NT2/D1 (cell line): ENCODE measurements at regions not wholly inside any gene's neighbourhood (a gene's known extent, or its start where the extent isn't known, plus 50 kb on each side); places are given as distances from the start of the nearest gene placed in this dataset.
A peak's percentile ranks its signal among the peaks of the same experiment; 100 is the strongest.

Experiments used
- DNase-seq: peaks from one replicate; pipeline ENCODE4 v3.0.0-alpha.2; 2011; ENCODE audit warnings: low read depth, low spot score
- H3K27me3 ChIP-seq: 2 replicates; pipeline ENCODE4 v1.6.0; 2011; ENCODE audit warnings: mild to moderate bottlenecking; ENCODE audit not compliant: insufficient read length, insufficient read depth
- H3K36me3 ChIP-seq: 2 replicates; pipeline ENCODE4 v1.6.1; 2011; ENCODE audit warnings: mild to moderate bottlenecking, low read length, mixed read lengths; ENCODE audit not compliant: insufficient read depth, insufficient read length
- H3K4me1 ChIP-seq: 2 replicates; pipeline ENCODE4 v1.5.1; 2011; ENCODE audit not compliant: insufficient read depth, insufficient read length
- H3K4me3 ChIP-seq: 2 replicates; pipeline ENCODE4 v1.5.1; 2011; ENCODE audit warnings: low read depth; ENCODE audit not compliant: insufficient read length
- H3K9ac ChIP-seq: 2 replicates; pipeline ENCODE4 v1.6.0; 2011; ENCODE audit warnings: low read depth; ENCODE audit not compliant: insufficient read length
- H3K9me3 ChIP-seq: 2 replicates; pipeline ENCODE4 v1.5.1; 2011; ENCODE audit warnings: mild to moderate bottlenecking, low read length; ENCODE audit not compliant: insufficient read depth
- SUZ12 ChIP-seq: IDR thresholded peaks from 2 replicates; pipeline ENCODE4 v1.6.1; 2011; ENCODE audit not compliant: insufficient read length, insufficient read depth; ENCODE audit errors: extremely low read depth
- YY1 ChIP-seq: IDR thresholded peaks from 2 replicates; pipeline ENCODE4 v1.6.1; 2011; ENCODE audit not compliant: insufficient read length, insufficient read depth
- ZNF274 ChIP-seq: IDR thresholded peaks from 2 replicates; pipeline ENCODE4 v1.6.1; 2011; ENCODE audit warnings: mild to moderate bottlenecking, low read depth, low read length

DNA sequence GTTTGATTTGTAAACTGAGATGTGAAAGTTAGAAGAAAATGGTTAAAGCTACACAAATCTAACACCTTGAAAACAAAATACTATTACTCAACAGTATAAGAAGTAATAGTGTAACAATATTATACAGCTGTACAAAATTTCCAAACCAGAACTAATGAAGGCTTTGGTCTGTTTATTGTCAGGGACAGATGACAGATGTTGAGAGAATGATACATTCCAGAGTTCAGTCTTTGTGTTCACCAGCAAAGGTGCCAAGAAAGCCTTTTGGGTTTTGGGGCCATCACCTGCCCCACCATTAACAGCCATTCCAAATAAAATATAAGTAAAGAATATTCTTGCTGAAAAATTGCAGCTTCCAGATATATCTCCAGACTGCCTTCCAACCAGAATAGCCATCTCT is 439.3 kb downstream of the PCDH20 start:
- H3K36me3 ChIP-seq: no peaks in the 10 kb centered on the region
- DNase-seq: no peak
- no peak overlapping the region for H3K4me3 ChIP-seq
- H3K27me3 ChIP-seq: no peaks in the 10 kb centered on the region
- H3K4me1 ChIP-seq: no peaks in the 10 kb centered on the region
- no peak overlapping the region for H3K9ac ChIP-seq
- H3K9me3 ChIP-seq: no peaks in the 10 kb centered on the region
- no peak for TF ChIP-seq YY1
- TF ChIP-seq ZNF274: no peak
- no peak for TF ChIP-seq SUZ12

DNA sequence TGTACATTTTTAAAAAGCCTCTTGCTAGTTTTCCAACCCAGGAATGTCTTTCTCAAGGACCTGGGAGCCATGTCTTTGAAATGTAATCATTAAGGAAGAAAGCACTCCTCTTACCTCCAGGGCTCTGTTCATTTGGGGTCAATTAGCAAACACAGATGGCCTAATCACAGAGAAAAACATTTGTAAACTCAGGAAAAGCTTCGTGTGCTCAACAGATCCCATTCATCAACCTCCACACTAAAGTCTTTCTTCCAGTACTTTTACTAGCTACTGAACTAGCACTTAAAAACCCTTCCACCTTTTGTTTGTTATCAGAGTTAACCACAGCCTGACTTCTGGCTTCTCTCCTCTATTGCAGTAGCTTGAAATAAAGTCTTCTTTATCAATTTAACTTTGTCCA is 441.4 kb downstream of the PCDH20 start:
- H3K9ac ChIP-seq: no peak overlapping the region
- no peaks in the 10 kb centered on the region for H3K4me1 ChIP-seq
- TF ChIP-seq SUZ12 (no peak), YY1 (no peak), ZNF274 (no peak)
- DNase-seq: peak; percentile 6
- H3K27me3 ChIP-seq: no peaks in the 10 kb centered on the region
- no peak overlapping the region for H3K4me3 ChIP-seq
- no peaks in the 10 kb centered on the region; the same call in 1 of the 2 replicates for H3K9me3 ChIP-seq
- no peaks in the 10 kb centered on the region for H3K36me3 ChIP-seq

DNA sequence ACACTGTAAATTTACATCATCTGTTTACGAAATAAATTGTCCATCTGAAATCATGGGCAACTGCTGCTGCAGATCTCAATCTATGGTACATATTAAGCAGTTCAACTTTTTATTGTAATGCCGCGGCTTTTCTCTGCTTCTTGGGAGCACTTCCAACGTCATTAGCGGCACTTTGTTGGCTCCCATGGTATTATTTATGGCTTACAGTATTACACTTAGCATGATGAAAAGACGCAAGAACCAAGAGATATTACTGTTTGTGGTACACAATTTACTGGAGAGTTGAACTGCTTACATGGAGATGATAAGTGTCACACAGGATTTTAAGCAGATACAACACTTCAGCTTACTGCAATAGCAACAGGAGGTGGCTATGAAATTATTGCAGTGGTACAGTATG is 442.1 kb downstream of the PCDH20 start:
- Histone ChIP-seq H3K4me3 (no peak overlapping the region), H3K9me3 (no peaks in the 10 kb centered on the region; the same call in 1 of the 2 replicates), H3K36me3 (no peaks in the 10 kb centered on the region), H3K9ac (no peak overlapping the region), H3K27me3 (no peaks in the 10 kb centered on the region), H3K4me1 (no peaks in the 10 kb centered on the region)
- DNase-seq: no peak
- TF ChIP-seq SUZ12 (no peak), ZNF274 (no peak), YY1 (no peak)

DNA sequence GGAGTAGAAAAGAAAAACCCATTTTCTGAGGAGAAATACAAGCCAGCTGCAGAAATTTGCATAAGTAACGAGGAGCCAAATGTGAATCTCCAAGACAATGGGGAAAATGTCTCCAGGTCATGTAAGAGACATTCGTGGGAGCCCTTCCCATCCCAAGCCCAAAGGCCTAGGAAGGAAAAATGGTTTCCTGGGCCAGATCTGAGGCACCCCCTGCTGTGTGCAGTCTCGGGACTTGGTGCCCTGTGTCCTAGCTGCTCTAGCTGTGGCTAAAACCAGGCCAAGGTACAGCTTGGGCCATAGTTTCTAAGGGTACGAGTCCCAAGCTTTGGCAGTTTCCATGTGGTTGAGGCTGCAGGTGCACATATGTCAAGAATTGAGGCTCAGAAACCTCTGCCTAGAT is 444.9 kb downstream of the PCDH20 start:
- no peaks in the 10 kb centered on the region; the same call in 1 of the 2 replicates for H3K9me3 ChIP-seq
- no peak overlapping the region for H3K9ac ChIP-seq
- no peaks in the 10 kb centered on the region for H3K4me1 ChIP-seq
- no peak overlapping the region for H3K4me3 ChIP-seq
- no peaks in the 10 kb centered on the region for H3K36me3 ChIP-seq
- no peak for TF ChIP-seq ZNF274
- no peak for TF ChIP-seq SUZ12
- no peak for TF ChIP-seq YY1
- peak; percentile 1 for DNase-seq
- H3K27me3 ChIP-seq: no peaks in the 10 kb centered on the region

DNA sequence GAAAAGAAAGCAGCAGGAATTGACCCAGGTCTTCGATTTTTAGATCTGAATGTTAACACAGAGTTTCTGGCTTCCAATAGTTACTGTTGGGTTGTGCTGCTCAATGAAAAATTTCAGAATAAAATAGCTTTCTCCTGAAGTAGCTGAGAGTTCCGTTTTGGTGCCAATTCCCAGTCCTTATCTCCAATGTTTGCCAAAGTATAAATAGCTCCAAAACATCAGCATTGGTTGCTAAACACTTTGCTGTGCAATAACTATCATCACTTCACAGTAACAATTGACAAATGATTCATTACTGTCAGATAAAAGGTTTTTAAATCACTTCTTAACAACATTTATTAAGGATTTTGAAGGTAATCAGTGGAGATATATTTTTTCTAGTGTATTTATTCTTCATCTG is 446.0 kb downstream of the PCDH20 start:
- Histone ChIP-seq H3K9ac (no peak overlapping the region), H3K4me3 (no peak overlapping the region), H3K36me3 (no peaks in the 10 kb centered on the region), H3K4me1 (no peaks in the 10 kb centered on the region), H3K27me3 (no peaks in the 10 kb centered on the region), H3K9me3 (no peaks in the 10 kb centered on the region; the same call in 1 of the 2 replicates)
- TF ChIP-seq ZNF274 (no peak), SUZ12 (no peak), YY1 (no peak)
- DNase-seq: no peak

DNA sequence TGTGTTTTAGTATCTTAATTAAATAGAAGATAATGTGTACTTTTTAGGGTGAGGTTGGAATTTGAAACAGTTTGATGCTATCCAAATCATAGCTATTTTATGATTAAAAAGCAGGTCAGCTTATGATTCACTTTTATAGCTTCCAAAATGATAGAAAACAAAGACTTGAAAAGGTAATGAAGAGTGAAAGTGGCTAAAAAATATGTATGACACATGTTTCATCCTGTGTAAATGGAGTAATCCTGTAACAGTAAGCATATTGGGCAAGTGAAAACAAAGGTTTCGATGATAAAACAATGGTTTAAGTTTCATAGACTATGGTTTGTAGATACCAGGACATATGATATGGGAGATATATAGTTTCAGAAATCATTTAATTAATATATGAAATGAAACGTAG is 456.2 kb downstream of the PCDH20 start:
- Histone ChIP-seq H3K36me3 (no peaks in the 10 kb centered on the region), H3K9ac (no peak overlapping the region), H3K27me3 (no peaks in the 10 kb centered on the region), H3K4me3 (no peak overlapping the region), H3K4me1 (no peaks in the 10 kb centered on the region), H3K9me3 (no peaks in the 10 kb centered on the region)
- DNase-seq: no peak
- TF ChIP-seq ZNF274: no peak
- no peak for TF ChIP-seq SUZ12
- TF ChIP-seq YY1: no peak

DNA sequence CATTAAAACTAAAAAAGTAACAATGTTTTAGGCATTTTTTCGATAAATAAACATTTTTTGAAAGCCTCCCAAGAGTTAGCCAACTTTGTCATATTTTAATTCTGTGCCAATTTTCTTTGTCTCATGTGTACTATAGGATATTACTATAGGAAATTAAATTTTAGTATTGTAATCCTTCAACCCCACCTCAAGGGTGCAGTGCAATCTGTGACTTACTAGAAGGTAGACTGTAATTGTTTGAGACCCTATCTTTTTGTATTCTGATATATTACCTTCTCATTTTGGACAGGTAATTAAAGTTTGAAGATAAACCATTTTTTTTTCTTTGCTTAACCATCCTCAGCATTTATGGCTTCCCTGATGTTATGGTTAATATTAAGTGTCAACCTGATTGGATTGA is 457.8 kb downstream of the PCDH20 start:
- H3K27me3 ChIP-seq: no peaks in the 10 kb centered on the region
- H3K4me1 ChIP-seq: no peaks in the 10 kb centered on the region
- no peak for DNase-seq
- no peak overlapping the region for H3K4me3 ChIP-seq
- no peak for TF ChIP-seq ZNF274
- no peak for TF ChIP-seq YY1
- no peak for TF ChIP-seq SUZ12
- no peak overlapping the region for H3K9ac ChIP-seq
- no peaks in the 10 kb centered on the region for H3K36me3 ChIP-seq
- H3K9me3 ChIP-seq: no peaks in the 10 kb centered on the region

DNA sequence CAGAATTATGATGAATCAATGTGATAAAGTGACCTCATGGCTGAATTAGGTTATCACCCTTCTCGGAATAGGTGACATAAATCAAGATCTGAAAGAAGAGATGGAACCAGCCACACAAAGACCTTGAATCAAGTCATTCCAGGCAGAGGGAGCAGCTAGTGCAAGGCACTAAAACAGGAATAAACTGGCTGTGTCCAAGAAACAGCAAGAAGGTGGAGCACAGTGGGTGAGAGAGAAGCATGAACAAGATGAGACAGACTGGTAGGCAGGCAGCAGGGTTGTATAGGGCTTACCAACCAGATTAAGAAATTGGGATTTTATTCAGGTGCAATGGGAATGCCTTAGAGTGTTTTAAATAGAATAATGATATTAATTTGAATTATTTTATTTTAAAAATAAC is 470.3 kb downstream of the PCDH20 start:
- Histone ChIP-seq H3K9me3 (no peaks in the 10 kb centered on the region), H3K9ac (no peak overlapping the region)
- no peak for DNase-seq

More for the DNA sequence above, 470.3 kb downstream of the PCDH20 start:
- Histone ChIP-seq H3K4me3 (no peak overlapping the region), H3K27me3 (no peaks in the 10 kb centered on the region), H3K36me3 (no peaks in the 10 kb centered on the region), H3K4me1 (no peaks in the 10 kb centered on the region)
- TF ChIP-seq ZNF274: no peak
- TF ChIP-seq YY1: no peak
- TF ChIP-seq SUZ12: no peak
